ENCODE measurements at regions not wholly inside any gene's neighbourhood (a gene's known extent, or its start where the extent isn't known, plus 50 kb on each side); places are given as distances from the start of the nearest gene placed in this dataset.

DNA sequence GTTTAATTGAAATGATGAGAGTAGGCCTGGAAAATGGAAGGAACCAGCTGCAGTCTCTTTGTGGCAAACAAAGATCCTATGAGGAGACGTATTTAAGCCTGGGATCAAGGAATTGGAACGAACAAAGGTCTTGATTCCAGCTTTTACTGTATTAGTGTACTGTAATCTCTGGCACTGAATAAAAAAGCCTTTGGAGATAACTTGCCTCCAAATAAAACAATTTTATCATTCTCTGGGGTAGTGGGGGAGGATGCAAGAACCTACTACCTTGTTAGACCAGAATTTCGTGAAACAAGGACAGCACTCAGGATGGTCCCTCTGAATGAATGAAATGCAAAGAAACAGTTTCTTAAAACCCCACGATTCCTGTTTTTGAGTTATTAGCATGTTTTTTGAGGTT, 134.2 kb downstream of the RWDD3 start:
- H3K27me3 ChIP-seq (ENCODE audit: control insufficient read depth, insufficient read depth, low read length) = no peaks in the 10 kb centered on the region
- TF ChIP-seq, protein P1, sequence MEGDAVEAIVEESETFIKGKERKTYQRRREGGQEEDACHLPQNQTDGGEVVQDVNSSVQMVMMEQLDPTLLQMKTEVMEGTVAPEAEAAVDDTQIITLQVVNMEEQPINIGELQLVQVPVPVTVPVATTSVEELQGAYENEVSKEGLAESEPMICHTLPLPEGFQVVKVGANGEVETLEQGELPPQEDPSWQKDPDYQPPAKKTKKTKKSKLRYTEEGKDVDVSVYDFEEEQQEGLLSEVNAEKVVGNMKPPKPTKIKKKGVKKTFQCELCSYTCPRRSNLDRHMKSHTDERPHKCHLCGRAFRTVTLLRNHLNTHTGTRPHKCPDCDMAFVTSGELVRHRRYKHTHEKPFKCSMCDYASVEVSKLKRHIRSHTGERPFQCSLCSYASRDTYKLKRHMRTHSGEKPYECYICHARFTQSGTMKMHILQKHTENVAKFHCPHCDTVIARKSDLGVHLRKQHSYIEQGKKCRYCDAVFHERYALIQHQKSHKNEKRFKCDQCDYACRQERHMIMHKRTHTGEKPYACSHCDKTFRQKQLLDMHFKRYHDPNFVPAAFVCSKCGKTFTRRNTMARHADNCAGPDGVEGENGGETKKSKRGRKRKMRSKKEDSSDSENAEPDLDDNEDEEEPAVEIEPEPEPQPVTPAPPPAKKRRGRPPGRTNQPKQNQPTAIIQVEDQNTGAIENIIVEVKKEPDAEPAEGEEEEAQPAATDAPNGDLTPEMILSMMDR (IDR thresholded peaks at IDR 0.05; ENCODE audit: insufficient read depth, low read depth, low read length) = no peak
- no peak overlapping the region for H3K4me3 ChIP-seq (ENCODE audit: low read depth, low read length)
- DNase-seq (ENCODE audit: low read depth) = no peak
- H3K36me3 ChIP-seq (ENCODE audit: control insufficient read depth, insufficient read depth, low read length) = no peaks in the 10 kb centered on the region
- ChIA-PET POLR2A (no interaction called here), CTCF (no interaction called here)

DNA sequence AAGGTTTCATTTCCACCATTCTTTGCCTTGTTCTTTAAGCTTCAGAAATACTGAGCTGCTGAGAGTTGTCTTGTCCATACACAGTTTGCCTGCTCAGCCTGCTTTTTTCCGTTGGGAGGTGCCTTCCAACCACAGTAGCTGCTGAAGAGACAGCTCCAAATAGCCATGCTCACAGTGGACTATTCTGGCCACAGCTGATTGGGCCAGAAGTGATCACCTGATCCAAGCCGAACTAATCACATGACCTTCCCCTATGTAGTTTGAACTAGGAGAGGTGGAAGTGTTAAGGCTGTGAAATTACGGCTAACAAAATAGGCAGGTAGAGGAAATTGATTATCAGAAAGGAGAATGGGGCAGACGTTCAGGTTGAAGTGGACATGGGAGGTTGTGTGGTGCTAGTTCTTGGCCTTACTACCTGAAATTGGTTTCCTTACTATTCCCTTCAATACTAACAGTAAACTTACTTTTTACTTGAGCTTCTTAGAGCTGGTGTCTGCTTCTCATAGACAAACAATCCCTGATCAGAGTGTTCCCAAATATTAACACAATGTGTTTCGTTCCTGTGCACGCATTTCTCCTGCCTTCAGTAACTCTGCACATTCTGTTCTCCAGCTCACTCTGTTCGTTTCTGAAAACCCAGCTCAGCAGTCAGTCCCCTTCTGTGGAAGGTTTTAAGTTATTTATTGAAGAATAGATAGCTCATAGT, 136.1 kb downstream of the RWDD3 start:
- Histone ChIP-seq H3K4me3 (ENCODE audit: low read depth, low read length) (no peak overlapping the region), H3K27me3 (ENCODE audit: control insufficient read depth, insufficient read depth, low read length) (no peaks in the 10 kb centered on the region), H3K36me3 (ENCODE audit: control insufficient read depth, insufficient read depth, low read length) (no peaks in the 10 kb centered on the region)
- DNase-seq (ENCODE audit: low read depth) = no peak
- CTCF ChIA-PET = no interaction called here
- POLR2A ChIA-PET = no interaction called here
- TF ChIP-seq, protein P1 (IDR thresholded peaks at IDR 0.05; ENCODE audit: insufficient read depth, low read depth, low read length) = no peak

DNA sequence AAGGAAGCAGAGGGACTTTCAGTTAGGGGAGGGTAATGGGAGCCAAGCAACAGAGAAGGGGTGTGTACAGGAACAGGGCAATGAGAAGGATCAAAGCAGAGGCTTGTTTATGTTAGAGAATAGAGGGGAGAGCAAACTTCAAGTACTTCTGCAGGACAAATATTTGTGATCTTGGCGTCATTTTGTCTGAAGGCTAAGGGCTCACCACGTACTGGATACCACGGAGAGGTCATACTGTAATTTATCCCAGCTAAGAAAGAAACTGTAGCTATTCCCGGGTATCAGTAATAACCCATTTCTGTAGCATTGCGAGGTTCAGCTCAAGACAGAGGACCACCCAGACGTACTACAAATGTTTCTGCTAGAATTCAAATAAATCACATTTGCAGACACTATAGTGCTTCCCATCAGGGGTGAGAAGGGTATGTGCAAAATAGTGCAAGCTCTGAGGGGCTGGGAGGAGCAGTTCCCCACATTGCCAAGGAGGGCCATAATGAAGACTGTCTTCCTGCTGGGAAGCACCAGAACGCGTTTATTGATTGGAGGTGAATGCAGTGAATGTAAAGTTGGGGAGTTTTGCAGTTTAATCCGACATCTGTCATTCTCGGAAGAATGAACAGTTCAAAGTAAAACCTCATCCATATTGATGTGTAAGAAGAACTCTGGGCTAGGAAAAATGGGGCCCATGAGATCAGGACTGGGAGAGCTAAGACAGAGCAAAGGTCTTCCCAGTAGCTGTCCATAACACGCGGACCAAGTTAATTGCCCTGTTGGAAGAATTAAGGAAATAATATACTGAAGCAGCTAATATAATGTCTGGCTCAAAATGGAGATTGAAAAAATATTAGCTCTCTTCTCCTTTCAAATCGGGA, 136.9 kb downstream of the RWDD3 start:
- no peak overlapping the region for H3K4me3 ChIP-seq (ENCODE audit: low read depth, low read length)
- POLR2A ChIA-PET = no interaction called here
- H3K36me3 ChIP-seq (ENCODE audit: control insufficient read depth, insufficient read depth, low read length) = no peaks in the 10 kb centered on the region
- DNase-seq (ENCODE audit: low read depth) = no peak
- CTCF ChIA-PET = no interaction called here
- H3K27me3 ChIP-seq (ENCODE audit: control insufficient read depth, insufficient read depth, low read length) = no peaks in the 10 kb centered on the region
- TF ChIP-seq, protein P1 (IDR thresholded peaks at IDR 0.05; ENCODE audit: insufficient read depth, low read depth, low read length) = no peak

DNA sequence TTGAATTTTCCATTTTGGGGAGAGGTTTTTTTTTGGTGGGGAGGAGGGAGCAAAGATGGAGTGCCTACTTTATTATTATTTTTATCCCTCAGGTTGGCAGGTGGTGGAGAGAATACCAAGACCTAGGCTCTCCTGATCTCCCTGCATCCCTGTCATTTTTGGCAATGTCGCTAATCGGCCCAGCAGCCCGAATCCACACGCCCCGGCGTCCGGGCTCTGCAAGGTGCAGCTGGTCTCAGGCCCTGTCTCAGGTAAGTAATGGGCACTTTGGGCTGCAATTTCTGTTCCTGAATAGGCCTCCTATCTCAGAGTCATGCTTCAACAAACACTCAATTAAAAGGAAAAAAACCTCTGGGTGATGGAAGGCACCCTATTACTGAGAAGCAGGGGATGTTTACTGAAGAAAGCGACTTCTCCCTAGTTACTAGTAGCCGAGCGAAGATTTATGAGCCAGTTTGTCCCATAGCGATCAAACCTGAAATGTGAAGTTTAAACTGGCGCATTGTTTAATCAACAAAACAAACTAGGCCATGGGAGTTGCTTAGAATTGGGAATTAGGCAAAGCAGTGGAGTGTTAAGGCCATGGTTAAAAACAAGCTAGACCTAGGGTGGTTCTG, 137.8 kb downstream of the RWDD3 start:
- Histone ChIP-seq H3K27me3 (ENCODE audit: control insufficient read depth, insufficient read depth, low read length) (no peaks in the 10 kb centered on the region), H3K36me3 (ENCODE audit: control insufficient read depth, insufficient read depth, low read length) (no peaks in the 10 kb centered on the region), H3K4me3 (ENCODE audit: low read depth, low read length) (no peak overlapping the region)
- ChIA-PET CTCF (no interaction called here), POLR2A (no interaction called here)
- DNase-seq (ENCODE audit: low read depth) = no peak
- TF ChIP-seq, protein P1 (IDR thresholded peaks at IDR 0.05; ENCODE audit: insufficient read depth, low read depth, low read length) = no peak

DNA sequence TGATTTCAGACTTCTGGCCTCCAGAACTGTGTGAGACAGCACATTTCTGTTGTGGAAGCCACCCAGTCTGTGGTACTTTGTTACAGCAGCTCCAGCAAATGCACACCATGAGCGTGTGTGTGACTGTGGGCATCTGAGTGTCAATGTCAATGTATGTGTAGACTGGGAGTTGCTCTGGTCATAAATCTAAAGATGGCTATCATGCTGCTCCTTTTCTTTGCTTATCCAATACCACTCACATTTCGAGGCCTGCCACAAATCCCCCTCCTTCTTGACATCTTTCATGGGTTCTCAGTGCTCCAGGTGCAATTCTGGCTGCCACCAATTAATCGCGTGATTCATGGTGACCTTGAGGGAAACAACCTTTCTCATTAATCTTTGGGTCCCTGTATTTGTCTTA, 141.2 kb downstream of the RWDD3 start:
- Histone ChIP-seq H3K4me3 (ENCODE audit: low read depth, low read length) (no peak overlapping the region), H3K36me3 (ENCODE audit: control insufficient read depth, insufficient read depth, low read length) (no peaks in the 10 kb centered on the region), H3K27me3 (ENCODE audit: control insufficient read depth, insufficient read depth, low read length) (no peaks in the 10 kb centered on the region)
- TF ChIP-seq, protein P1 (IDR thresholded peaks at IDR 0.05; ENCODE audit: insufficient read depth, low read depth, low read length) = no peak
- no peak for DNase-seq (ENCODE audit: low read depth)
- POLR2A ChIA-PET = no interaction called here
- CTCF ChIA-PET = no interaction called here

Measured in BJ (cell line).